CD4-positive, alpha-beta T cell (primary cell): ENCODE measurements at regions not wholly inside any gene's neighbourhood (a gene's known extent, or its start where the extent isn't known, plus 50 kb on each side); places are given as distances from the start of the nearest gene placed in this dataset.

Experiments used
- ATAC-seq: fragments of 200-7000 bp; cut with Tn5 transposase; one replicate; pipeline ENCODE4 v1.10.0; 2022; ENCODE audit warnings: mild to moderate bottlenecking; ENCODE audit not compliant: poor library complexity
- CTCF ChIA-PET: fragments of 350-600 bp; sonication (Branson Sonifier 250); formaldehyde crosslinking; loops from one replicate; lab custom pipeline; 2021; ENCODE audit warnings: antibody characterized with exemption, inconsistent platforms; lab: Charles Lee
- POLR2A ChIA-PET: fragments of 350-600 bp; sonication (Branson Sonifier 250); formaldehyde crosslinking; loops from one replicate; lab custom pipeline; 2021; ENCODE audit warnings: antibody characterized with exemption, inconsistent platforms; lab: Charles Lee
- DNase-seq, 14 experiments: peaks; one replicate each; pipeline ENCODE4 v3.0.0-alpha.2; 2013 to 2020; ENCODE audit warnings: mixed read lengths in 2 of 14
- H3K27ac ChIP-seq, 2 donors: one replicate each; pipeline versions ENCODE4 v1.5.1 to v1.7.0; 2013; ENCODE audit warnings: low read length in 2 of 2, low read depth in 1 of 2, mild to moderate bottlenecking in 1 of 2
- H3K27me3 ChIP-seq, 2 experiments: 1 replicate in 1 of 2; 2 replicates in 1 of 2; pipeline versions ENCODE4 v1.6.1 to v1.7.0; 2013; ENCODE audit warnings: low read length in 2 of 2, control low read depth in 1 of 2, mild to moderate bottlenecking in 1 of 2, moderate library complexity in 1 of 2; ENCODE audit not compliant: insufficient read depth in 2 of 2, control insufficient read depth in 1 of 2
- H3K36me3 ChIP-seq: one replicate; pipeline ENCODE4 v1.6.1; 2013; ENCODE audit warnings: low read length, control low read depth; ENCODE audit not compliant: insufficient read depth
- H3K4me1 ChIP-seq: one replicate; pipeline ENCODE4 v1.6.1; 2013; ENCODE audit warnings: low read length, control low read depth; ENCODE audit not compliant: insufficient read depth
- H3K4me3 ChIP-seq: one replicate; pipeline ENCODE4 v1.5.1; 2013; ENCODE audit warnings: mild to moderate bottlenecking, low read length, moderate library complexity
- H3K9me3 ChIP-seq, 2 experiments: 1 replicate in 1 of 2; 2 replicates in 1 of 2; pipeline versions ENCODE4 v1.6.1 to v1.7.0; 2013; ENCODE audit warnings: low read length in 2 of 2, mild to moderate bottlenecking in 2 of 2, control low read depth in 1 of 2, moderate library complexity in 1 of 2; ENCODE audit not compliant: control insufficient read depth in 1 of 2, insufficient read depth in 1 of 2
- H3K27ac Mint-ChIP-seq: one replicate; pipeline ENCODE4 v1.8.0; 2020; ENCODE audit warnings: mixed read lengths
- H3K27me3 Mint-ChIP-seq: one replicate; pipeline ENCODE4 v1.8.0; 2021; ENCODE audit warnings: mixed read lengths
- H3K36me3 Mint-ChIP-seq: one replicate; pipeline ENCODE4 v1.8.0; 2021; ENCODE audit warnings: low read depth, mixed read lengths
- H3K4me1 Mint-ChIP-seq: one replicate; pipeline ENCODE4 v1.8.0; 2021; ENCODE audit warnings: low read depth, mixed read lengths
- H3K4me3 Mint-ChIP-seq: one replicate; pipeline ENCODE4 v1.8.0; 2020; ENCODE audit warnings: mild to moderate bottlenecking, mixed read lengths
- H3K9me3 Mint-ChIP-seq: one replicate; pipeline ENCODE4 v1.8.0; 2020; ENCODE audit warnings: mixed read lengths
- intact Hi-C, 2 experiments: fragments of 100-400 bp; cut with DNase I in 1 of 2; cut with micrococcal nuclease in 1 of 2; formaldehyde crosslinking; loops; one replicate each; pipeline versions ENCODE4 v1.15.1 to v1.9.0; 2023 to 2025; cut with DNase I, micrococcal nuclease
- TF ChIP-seq, protein P1 (sequence below): fragments of 200-600 bp; IDR thresholded peaks from one replicate; pipeline ENCODE4 v1.8.0; 2022; ENCODE audit warnings: antibody characterized with exemption, mild to moderate bottlenecking

- TF ChIP-seq, protein P1, sequence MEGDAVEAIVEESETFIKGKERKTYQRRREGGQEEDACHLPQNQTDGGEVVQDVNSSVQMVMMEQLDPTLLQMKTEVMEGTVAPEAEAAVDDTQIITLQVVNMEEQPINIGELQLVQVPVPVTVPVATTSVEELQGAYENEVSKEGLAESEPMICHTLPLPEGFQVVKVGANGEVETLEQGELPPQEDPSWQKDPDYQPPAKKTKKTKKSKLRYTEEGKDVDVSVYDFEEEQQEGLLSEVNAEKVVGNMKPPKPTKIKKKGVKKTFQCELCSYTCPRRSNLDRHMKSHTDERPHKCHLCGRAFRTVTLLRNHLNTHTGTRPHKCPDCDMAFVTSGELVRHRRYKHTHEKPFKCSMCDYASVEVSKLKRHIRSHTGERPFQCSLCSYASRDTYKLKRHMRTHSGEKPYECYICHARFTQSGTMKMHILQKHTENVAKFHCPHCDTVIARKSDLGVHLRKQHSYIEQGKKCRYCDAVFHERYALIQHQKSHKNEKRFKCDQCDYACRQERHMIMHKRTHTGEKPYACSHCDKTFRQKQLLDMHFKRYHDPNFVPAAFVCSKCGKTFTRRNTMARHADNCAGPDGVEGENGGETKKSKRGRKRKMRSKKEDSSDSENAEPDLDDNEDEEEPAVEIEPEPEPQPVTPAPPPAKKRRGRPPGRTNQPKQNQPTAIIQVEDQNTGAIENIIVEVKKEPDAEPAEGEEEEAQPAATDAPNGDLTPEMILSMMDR: no peak
- no peak overlapping the region for H3K27ac Mint-ChIP-seq
- no peak overlapping the region for H3K4me3 Mint-ChIP-seq
- CTCF ChIA-PET: no interaction called here
- Histone ChIP-seq H3K9me3 (no peaks in the 10 kb centered on the region), H3K4me1 (no peaks in the 10 kb centered on the region), H3K27ac (no peak overlapping the region), H3K4me3 (no peak overlapping the region), H3K27me3 (peaks cover 0 to 3% of the 10 kb centered on the region in 2 experiments), H3K36me3 (no peaks in the 10 kb centered on the region)
- no peaks in the 10 kb centered on the region for H3K9me3 Mint-ChIP-seq
- peaks cover 11% of the 10 kb centered on the region for H3K27me3 Mint-ChIP-seq
- H3K36me3 Mint-ChIP-seq: no peaks in the 10 kb centered on the region
- no peak for ATAC-seq
- no peaks in the 10 kb centered on the region for H3K4me1 Mint-ChIP-seq
- POLR2A ChIA-PET: no interaction called here
- intact Hi-C loops: no loop called here
- no peak for DNase-seq
Observed at GRCh38 chr20:48075591-48076174, 290.4 kb upstream of the SULF2 start.

GRCh38 chr20:48070991-48071652 is 285.8 kb upstream of the SULF2 start:
- Histone ChIP-seq H3K27ac (no peak overlapping the region), H3K27me3 (peaks cover 0 to 7% of the 10 kb centered on the region in 2 experiments), H3K36me3 (no peaks in the 10 kb centered on the region), H3K4me3 (no peak overlapping the region), H3K4me1 (no peaks in the 10 kb centered on the region), H3K9me3 (peaks cover 0 to 7% of the 10 kb centered on the region in 2 experiments)
- H3K27ac Mint-ChIP-seq: no peak overlapping the region
- no peak overlapping the region for H3K4me3 Mint-ChIP-seq
- peaks cover 3% of the 10 kb centered on the region for H3K27me3 Mint-ChIP-seq
- no peaks in the 10 kb centered on the region for H3K4me1 Mint-ChIP-seq
- H3K36me3 Mint-ChIP-seq: no peaks in the 10 kb centered on the region
- intact Hi-C loops: no loop called here
- no peak for ATAC-seq
- DNase-seq: no peak
- ChIA-PET POLR2A (no interaction called here), CTCF (no interaction called here)
- TF ChIP-seq, protein P1: no peak
- H3K9me3 Mint-ChIP-seq: no peaks in the 10 kb centered on the region

GRCh38 chr20:48069596-48069995 is 284.3 kb upstream of the SULF2 start:
- Mint-ChIP-seq H3K27ac (no peak overlapping the region), H3K36me3 (no peaks in the 10 kb centered on the region)
- CTCF ChIA-PET: no interaction called here

More at GRCh38 chr20:48069596-48069995, 284.3 kb upstream of the SULF2 start:
- TF ChIP-seq, protein P1: no peak
- H3K36me3 ChIP-seq: no peaks in the 10 kb centered on the region
- peaks cover 0 to 4% of the 10 kb centered on the region in 2 experiments for H3K27me3 ChIP-seq
- no peak overlapping the region for H3K4me3 ChIP-seq
- H3K27ac ChIP-seq: no peak overlapping the region
- peaks cover 0 to 7% of the 10 kb centered on the region in 2 experiments for H3K9me3 ChIP-seq
- no peaks in the 10 kb centered on the region for H3K9me3 Mint-ChIP-seq
- H3K4me1 ChIP-seq: no peaks in the 10 kb centered on the region
- no peak for ATAC-seq
- no peaks in the 10 kb centered on the region for H3K4me1 Mint-ChIP-seq
- no peak overlapping the region for H3K4me3 Mint-ChIP-seq
- H3K27me3 Mint-ChIP-seq: peaks cover 3% of the 10 kb centered on the region
- intact Hi-C loops: no loop called here
- POLR2A ChIA-PET: no interaction called here
- no peak for DNase-seq
